ENCODE measurements at regions not wholly inside any gene's neighbourhood (a gene's known extent, or its start where the extent isn't known, plus 50 kb on each side); places are given as distances from the start of the nearest gene placed in this dataset.

DNA sequence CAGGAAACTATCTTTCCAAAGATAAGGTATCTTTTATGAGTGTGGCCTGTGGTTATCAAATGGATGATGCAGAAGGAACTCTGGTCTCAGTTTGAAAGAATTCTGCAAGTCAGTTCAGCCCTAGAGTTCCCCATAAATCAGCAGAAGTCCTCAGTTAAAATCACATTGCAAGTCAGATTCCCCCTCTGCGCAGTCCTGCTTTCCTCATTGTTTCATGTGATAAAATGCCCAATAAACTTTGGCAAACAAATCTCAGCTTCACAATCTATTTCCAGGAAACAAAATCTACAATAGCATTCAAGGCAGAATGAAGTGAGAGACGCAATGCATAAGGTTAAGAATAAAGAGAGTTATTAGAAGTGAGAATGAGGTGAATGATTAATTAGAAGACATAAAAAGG, 216.3 kb upstream of the KLHL1 start:
- Histone ChIP-seq H4K5ac (ENCODE audit: insufficient read length, low read depth, low read length) (no peak overlapping the region), H3T11ph (ENCODE audit: low read length) (no peak overlapping the region), H2BK15ac (ENCODE audit: low read depth, low read length) (no peak overlapping the region), H3K27me3 (ENCODE audit: insufficient read depth, low read length) (no peaks in the 10 kb centered on the region), H3K23ac (ENCODE audit: insufficient read length, low read depth, low read length) (no peak overlapping the region), H3K18ac (ENCODE audit: insufficient read length, low read depth, low read length) (no peak overlapping the region), H2AK5ac (ENCODE audit: insufficient read length, low read length) (no peak overlapping the region), H3K23me2 (ENCODE audit: insufficient read length, low read depth, low read length, poor library complexity, severe bottlenecking) (no peaks in the 10 kb centered on the region), H4K8ac (replicated peaks; ENCODE audit: insufficient read length, low read depth, low read length) (no peak overlapping the region), H4K91ac (ENCODE audit: insufficient read length, low read depth, low read length) (no peak overlapping the region), H3K14ac (ENCODE audit: insufficient read depth, low read length) (no peak overlapping the region), H3K9ac (ENCODE audit: extremely low read depth, insufficient read length, low read length) (no peak overlapping the region), H2BK5ac (ENCODE audit: insufficient read length, low read length) (no peak overlapping the region), H3K4me2 (ENCODE audit: insufficient read depth, insufficient read length, low read length) (no peak overlapping the region), H3K79me2 (ENCODE audit: insufficient read depth, low read length) (no peaks in the 10 kb centered on the region), H2BK12ac (ENCODE audit: insufficient read length, low read depth, low read length) (no peak overlapping the region), H3K4me1 (ENCODE audit: insufficient read depth, low read length) (no peaks in the 10 kb centered on the region), H3K4ac (ENCODE audit: low read depth, low read length) (no peak overlapping the region), H4K20me1 (ENCODE audit: control insufficient read depth, insufficient read depth, insufficient read length) (no peaks in the 10 kb centered on the region), H2AFZ (ENCODE audit: low read length) (no peak overlapping the region), H3K9me3 (ENCODE audit: control insufficient read depth, low read depth, low read length) (no peaks in the 10 kb centered on the region), H2BK20ac (ENCODE audit: low read depth, low read length, poor library complexity, severe bottlenecking) (no peak overlapping the region), H2BK120ac (ENCODE audit: low read depth, low read length, poor library complexity, severe bottlenecking) (no peak overlapping the region), H3K79me1 (ENCODE audit: insufficient read depth, low read depth, low read length, poor library complexity, severe bottlenecking) (no peaks in the 10 kb centered on the region), H3K27ac (ENCODE audit: insufficient read length, low read depth, low read length) (no peak overlapping the region), H3K56ac (ENCODE audit: insufficient read length, low read depth, low read length) (no peak overlapping the region)
- no peak for DNase-seq
- TF ChIP-seq, protein P1, sequence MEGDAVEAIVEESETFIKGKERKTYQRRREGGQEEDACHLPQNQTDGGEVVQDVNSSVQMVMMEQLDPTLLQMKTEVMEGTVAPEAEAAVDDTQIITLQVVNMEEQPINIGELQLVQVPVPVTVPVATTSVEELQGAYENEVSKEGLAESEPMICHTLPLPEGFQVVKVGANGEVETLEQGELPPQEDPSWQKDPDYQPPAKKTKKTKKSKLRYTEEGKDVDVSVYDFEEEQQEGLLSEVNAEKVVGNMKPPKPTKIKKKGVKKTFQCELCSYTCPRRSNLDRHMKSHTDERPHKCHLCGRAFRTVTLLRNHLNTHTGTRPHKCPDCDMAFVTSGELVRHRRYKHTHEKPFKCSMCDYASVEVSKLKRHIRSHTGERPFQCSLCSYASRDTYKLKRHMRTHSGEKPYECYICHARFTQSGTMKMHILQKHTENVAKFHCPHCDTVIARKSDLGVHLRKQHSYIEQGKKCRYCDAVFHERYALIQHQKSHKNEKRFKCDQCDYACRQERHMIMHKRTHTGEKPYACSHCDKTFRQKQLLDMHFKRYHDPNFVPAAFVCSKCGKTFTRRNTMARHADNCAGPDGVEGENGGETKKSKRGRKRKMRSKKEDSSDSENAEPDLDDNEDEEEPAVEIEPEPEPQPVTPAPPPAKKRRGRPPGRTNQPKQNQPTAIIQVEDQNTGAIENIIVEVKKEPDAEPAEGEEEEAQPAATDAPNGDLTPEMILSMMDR (conservative IDR thresholded peaks at IDR 0.05): no peak
- Mint-ChIP-seq H3K27ac (no peak overlapping the region), H3K27me3 (ENCODE audit: low read depth) (no peaks in the 10 kb centered on the region), H3K36me3 (ENCODE audit: insufficient read depth in 1 of 3, low read depth in 3 of 3) (no peaks in the 10 kb centered on the region), H3K9me3 (no peaks in the 10 kb centered on the region; a peak in 1 of 5 replicates), H3K4me3 (no peak overlapping the region), H3K4me1 (no peaks in the 10 kb centered on the region)
- WGBS (ENCODE audit: extremely low coverage, insufficient read length, low lambda C conversion rate): 100% methylated on average over 1 of the region's 2 CpGs
